ENCODE measurements at regions not wholly inside any gene's neighbourhood (a gene's known extent, or its start where the extent isn't known, plus 50 kb on each side); places are given as distances from the start of the nearest gene placed in this dataset.

GRCh38 chr5:109917154-109917546 lies 227.4 kb downstream of the MAN2A1 start:
- DNase-seq (ENCODE audit: low spot score) = no peak

- DNase-seq (ENCODE audit: low spot score) = no peak
These were observed 228.2 kb downstream of the MAN2A1 start for GRCh38 chr5:109917966-109918365.

GRCh38 chr5:109920736-109921135 lies 231.0 kb downstream of the MAN2A1 start:
- no peak for DNase-seq (ENCODE audit: low spot score)

GRCh38 chr5:109921735-109922380 lies 232.1 kb downstream of the MAN2A1 start:
- no peak for DNase-seq (ENCODE audit: low spot score)

GRCh38 chr5:109922381-109922995 lies 232.8 kb downstream of the MAN2A1 start:
- no peak for DNase-seq (ENCODE audit: low spot score)

GRCh38 chr5:109923205-109923604 lies 233.5 kb downstream of the MAN2A1 start:
- DNase-seq (ENCODE audit: low spot score) = no peak

- no peak for DNase-seq (ENCODE audit: low spot score)
These were observed 234.7 kb downstream of the MAN2A1 start for GRCh38 chr5:109924237-109925107.

GRCh38 chr5:109927639-109928038 lies 237.9 kb downstream of the MAN2A1 start:
- DNase-seq (ENCODE audit: low spot score) = no peak

GRCh38 chr5:109928046-109928445 lies 238.3 kb downstream of the MAN2A1 start:
- no peak for DNase-seq (ENCODE audit: low spot score)

- DNase-seq (ENCODE audit: low spot score) = no peak
These were observed 239.1 kb downstream of the MAN2A1 start for GRCh38 chr5:109928811-109929210.

- no peak for DNase-seq (ENCODE audit: low spot score)
These were observed 239.6 kb downstream of the MAN2A1 start for GRCh38 chr5:109929376-109929775.

GRCh38 chr5:109929911-109930310 lies 240.2 kb downstream of the MAN2A1 start:
- no peak for DNase-seq (ENCODE audit: low spot score)

- DNase-seq (ENCODE audit: low spot score) = no peak
These were observed 241.5 kb downstream of the MAN2A1 start for GRCh38 chr5:109931049-109931780.

- no peak for DNase-seq (ENCODE audit: low spot score)
These were observed 246.2 kb downstream of the MAN2A1 start for GRCh38 chr5:109935833-109936490.

GRCh38 chr5:109936996-109937395 lies 247.3 kb downstream of the MAN2A1 start:
- DNase-seq (ENCODE audit: low spot score) = no peak

GRCh38 chr5:109937951-109938350 lies 248.2 kb downstream of the MAN2A1 start:
- DNase-seq (ENCODE audit: low spot score) = no peak

GRCh38 chr5:109938453-109938852 lies 248.7 kb downstream of the MAN2A1 start:
- DNase-seq (ENCODE audit: low spot score) = no peak

- DNase-seq (ENCODE audit: low spot score) = no peak
These were observed 249.5 kb downstream of the MAN2A1 start for GRCh38 chr5:109939116-109939682.

GRCh38 chr5:109942646-109943045 lies 252.9 kb downstream of the MAN2A1 start:
- DNase-seq (ENCODE audit: low spot score) = no peak

GRCh38 chr5:109943701-109944235 lies 254.0 kb downstream of the MAN2A1 start:
- DNase-seq (ENCODE audit: low spot score) = no peak

- DNase-seq (ENCODE audit: low spot score) = no peak
These were observed 254.7 kb downstream of the MAN2A1 start for GRCh38 chr5:109944461-109944860.
